ENCODE measurements at regions not wholly inside any gene's neighbourhood (a gene's known extent, or its start where the extent isn't known, plus 50 kb on each side); places are given as distances from the start of the nearest gene placed in this dataset.
"Not testable (repeated sequence)": the region's sequence is repeated elsewhere in the genome, so short reads cannot be mapped to it uniquely, and the experiment has no call there.

DNA sequence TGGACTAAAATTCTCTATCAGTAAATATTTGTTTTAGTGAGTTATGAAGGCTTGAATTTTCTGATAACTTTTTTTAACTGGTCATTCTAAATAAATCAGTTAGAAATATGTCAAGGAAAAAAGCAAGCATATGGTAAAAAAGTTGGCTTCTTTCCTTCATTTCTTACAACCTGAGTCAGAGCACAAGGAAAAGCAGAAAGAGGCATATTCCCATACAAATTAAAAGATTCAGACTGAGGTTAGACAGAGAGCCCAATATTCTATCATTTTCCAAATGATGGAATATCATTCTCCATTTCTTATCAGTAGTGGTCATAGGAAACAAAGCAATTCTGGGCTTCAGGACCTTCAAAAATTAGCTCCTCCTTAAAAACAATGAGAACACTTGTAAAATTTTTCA, 732.1 kb downstream of the MAT2B start:
- no peaks in the 10 kb centered on the region for H4K20me1 ChIP-seq (ENCODE audit: insufficient read depth, low read length)
- H3K27me3 ChIP-seq (ENCODE audit: insufficient read depth, low read length) = no peaks in the 10 kb centered on the region
- H3K27ac ChIP-seq (ENCODE audit: low read depth, low read length) = peak overlapping the region; percentile 43
- no peaks in the 10 kb centered on the region for H3K79me2 ChIP-seq (ENCODE audit: insufficient read depth, low read length)
- H3K36me3 ChIP-seq (ENCODE audit: insufficient read depth, low read length) = no peaks in the 10 kb centered on the region
- TF ChIP-seq CTCF (IDR thresholded peaks at IDR 0.05; ENCODE audit: extremely low read depth, low read depth, low read length) = no peak
- H3K9me3 ChIP-seq (ENCODE audit: low read depth, low read length) = no peaks in the 10 kb centered on the region
- H3K4me1 ChIP-seq (ENCODE audit: insufficient read depth, low read length) = peaks cover 44% of the 10 kb centered on the region
- DNase-seq (ENCODE audit: insufficient read length, low spot score, missing footprints) = no peak
- H3K4me2 ChIP-seq (ENCODE audit: insufficient read depth, low read length) = no peak overlapping the region
- no peak overlapping the region for H2AFZ ChIP-seq (ENCODE audit: low read length)
- H3K4me3 ChIP-seq (ENCODE audit: insufficient read depth, low read length) = no peak overlapping the region

- not testable (repeated sequence) for H3K36me3 ChIP-seq (ENCODE audit: insufficient read depth, low read length); H3K4me1 ChIP-seq (ENCODE audit: insufficient read depth, low read length); H3K79me2 ChIP-seq (ENCODE audit: insufficient read depth, low read length); DNase-seq (ENCODE audit: insufficient read length, low spot score, missing footprints); H4K20me1 ChIP-seq (ENCODE audit: insufficient read depth, low read length); H3K4me2 ChIP-seq (ENCODE audit: insufficient read depth, low read length); H3K27me3 ChIP-seq (ENCODE audit: insufficient read depth, low read length); H3K9me3 ChIP-seq (ENCODE audit: low read depth, low read length); H2AFZ ChIP-seq (ENCODE audit: low read length); H3K27ac ChIP-seq (ENCODE audit: low read depth, low read length); H3K4me3 ChIP-seq (ENCODE audit: insufficient read depth, low read length)
These were observed 746.4 kb downstream of the MAT2B start for GRCh38 chr5:164251781-164252180.

GRCh38 chr5:164253764-164254163, 748.3 kb downstream of the MAT2B start:
- Histone ChIP-seq H3K27ac (ENCODE audit: low read depth, low read length) (no peak overlapping the region), H3K79me2 (ENCODE audit: insufficient read depth, low read length) (no peaks in the 10 kb centered on the region), H2AFZ (ENCODE audit: low read length) (no peak overlapping the region), H3K27me3 (ENCODE audit: insufficient read depth, low read length) (no peaks in the 10 kb centered on the region), H4K20me1 (ENCODE audit: insufficient read depth, low read length) (no peaks in the 10 kb centered on the region), H3K4me2 (ENCODE audit: insufficient read depth, low read length) (no peak overlapping the region), H3K4me3 (ENCODE audit: insufficient read depth, low read length) (no peak overlapping the region), H3K36me3 (ENCODE audit: insufficient read depth, low read length) (no peaks in the 10 kb centered on the region), H3K9me3 (ENCODE audit: low read depth, low read length) (no peaks in the 10 kb centered on the region), H3K4me1 (ENCODE audit: insufficient read depth, low read length) (no peaks in the 10 kb centered on the region)
- TF ChIP-seq CTCF (IDR thresholded peaks at IDR 0.05; ENCODE audit: extremely low read depth, low read depth, low read length) = no peak
- DNase-seq (ENCODE audit: insufficient read length, low spot score, missing footprints) = no peak

GRCh38 chr5:164255598-164256213, 750.3 kb downstream of the MAT2B start:
- no peaks in the 10 kb centered on the region for H3K36me3 ChIP-seq (ENCODE audit: insufficient read depth, low read length)
- no peaks in the 10 kb centered on the region for H3K79me2 ChIP-seq (ENCODE audit: insufficient read depth, low read length)
- no peaks in the 10 kb centered on the region for H4K20me1 ChIP-seq (ENCODE audit: insufficient read depth, low read length)
- H3K4me2 ChIP-seq (ENCODE audit: insufficient read depth, low read length) = no peak overlapping the region
- no peaks in the 10 kb centered on the region for H3K9me3 ChIP-seq (ENCODE audit: low read depth, low read length)
- H3K27ac ChIP-seq (ENCODE audit: low read depth, low read length) = no peak overlapping the region
- H3K27me3 ChIP-seq (ENCODE audit: insufficient read depth, low read length) = no peaks in the 10 kb centered on the region
- no peaks in the 10 kb centered on the region for H3K4me1 ChIP-seq (ENCODE audit: insufficient read depth, low read length)
- no peak for TF ChIP-seq CTCF (IDR thresholded peaks at IDR 0.05; ENCODE audit: extremely low read depth, low read depth, low read length)
- no peak overlapping the region for H3K4me3 ChIP-seq (ENCODE audit: insufficient read depth, low read length)
- no peak for DNase-seq (ENCODE audit: insufficient read length, low spot score, missing footprints)
- H2AFZ ChIP-seq (ENCODE audit: low read length) = no peak overlapping the region
